IPS-15b (cell line): ENCODE measurements at regions not wholly inside any gene's neighbourhood (a gene's known extent, or its start where the extent isn't known, plus 50 kb on each side); places are given as distances from the start of the nearest gene placed in this dataset.
"Not testable (repeated sequence)": the region's sequence is repeated elsewhere in the genome, so short reads cannot be mapped to it uniquely, and the experiment has no call there.

Experiments used
- H3K27me3 ChIP-seq: one replicate; pipeline ENCODE4 v1.6.1; 2013; ENCODE audit warnings: low read length; ENCODE audit not compliant: control insufficient read depth, insufficient read depth
- H3K36me3 ChIP-seq: one replicate; pipeline ENCODE4 v1.6.1; 2013; ENCODE audit warnings: low read length; ENCODE audit not compliant: control insufficient read depth, insufficient read depth
- H3K4me1 ChIP-seq: one replicate; pipeline ENCODE4 v1.6.1; 2013; ENCODE audit warnings: mild to moderate bottlenecking, low read length; ENCODE audit not compliant: control insufficient read depth, insufficient read depth
- H3K4me3 ChIP-seq: one replicate; pipeline ENCODE4 v1.5.1; 2013; ENCODE audit warnings: low read depth, low read length
- H3K9ac ChIP-seq: one replicate; pipeline ENCODE4 v1.6.1; 2013; ENCODE audit warnings: low read depth, mild to moderate bottlenecking, low read length
- H3K9me3 ChIP-seq: one replicate; pipeline ENCODE4 v1.6.1; 2013; ENCODE audit warnings: mild to moderate bottlenecking, low read length; ENCODE audit not compliant: control insufficient read depth, insufficient read depth

DNA sequence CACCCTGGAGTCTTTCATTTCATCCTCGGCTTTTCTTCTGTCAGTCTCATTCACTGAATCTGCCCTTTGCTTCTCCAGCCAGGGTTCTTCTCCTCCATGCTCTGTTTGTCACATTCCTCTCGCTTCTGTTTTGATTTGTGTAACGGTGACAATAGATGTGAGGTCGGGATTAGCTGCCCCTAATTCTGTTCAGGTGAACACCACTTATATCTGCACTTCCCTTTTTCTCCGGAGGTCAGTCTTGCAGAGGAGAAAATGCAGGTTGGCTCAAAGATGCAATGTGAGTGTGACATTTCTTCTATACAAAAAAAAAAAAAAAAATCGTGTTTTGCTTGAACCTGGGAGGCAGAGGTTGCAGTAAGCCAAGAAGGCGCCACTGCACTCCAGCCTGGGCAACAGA lies 262.9 kb downstream of the ASMT start:
- Histone ChIP-seq H3K36me3 (no peaks in the 10 kb centered on the region), H3K4me3 (no peak overlapping the region), H3K27me3 (no peaks in the 10 kb centered on the region), H3K4me1 (peaks cover 3% of the 10 kb centered on the region), H3K9ac (no peak overlapping the region), H3K9me3 (no peaks in the 10 kb centered on the region)

DNA sequence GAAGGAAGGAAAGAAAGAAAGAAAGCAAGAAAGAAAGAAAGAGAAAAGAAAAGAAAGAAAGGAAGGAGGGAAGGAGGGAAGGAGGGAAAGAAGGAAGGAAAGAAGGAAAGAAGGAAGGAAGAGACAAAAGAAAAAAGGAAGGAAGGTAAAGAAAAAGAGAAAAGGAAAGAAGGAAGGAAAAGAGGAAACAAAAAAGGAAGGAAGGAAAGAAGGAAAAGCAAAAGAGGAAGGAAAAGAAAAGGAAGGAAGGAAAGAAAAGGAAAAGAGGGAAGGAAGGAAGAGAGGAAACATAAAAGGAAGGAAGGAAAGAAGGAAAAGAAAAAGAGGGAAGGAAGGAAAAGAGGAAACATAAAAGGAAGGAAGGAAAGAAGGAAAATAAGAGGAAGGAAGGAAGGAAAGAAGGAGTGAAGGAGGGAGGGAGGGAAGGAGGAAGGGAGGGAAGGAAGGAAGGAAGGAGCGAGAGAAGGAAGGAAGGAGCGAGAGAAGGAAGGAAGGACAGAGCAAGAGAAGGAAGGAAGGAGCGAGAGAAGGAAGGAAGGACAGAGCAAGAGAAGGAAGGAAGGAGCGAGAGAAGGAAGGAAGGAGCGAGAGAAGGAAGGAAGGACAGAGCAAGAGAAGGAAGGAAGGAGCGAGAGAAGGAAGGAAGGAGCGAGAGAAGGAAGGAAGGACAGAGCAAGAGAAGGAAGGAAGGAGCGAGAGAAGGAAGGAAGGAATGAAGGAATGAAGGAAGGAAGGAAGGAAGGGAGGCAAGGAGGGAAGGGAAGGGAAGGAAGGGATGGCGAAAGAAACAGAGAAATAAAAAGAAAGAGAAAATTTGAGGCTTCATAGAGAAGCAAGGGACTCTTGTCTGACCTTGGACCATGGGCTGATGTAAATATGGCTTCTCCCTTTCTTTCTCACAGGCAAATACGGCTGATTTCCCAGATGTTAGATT lies 266.3 kb downstream of the ASMT start:
- H3K4me1 ChIP-seq, H3K36me3 ChIP-seq: not testable (repeated sequence)

DNA sequence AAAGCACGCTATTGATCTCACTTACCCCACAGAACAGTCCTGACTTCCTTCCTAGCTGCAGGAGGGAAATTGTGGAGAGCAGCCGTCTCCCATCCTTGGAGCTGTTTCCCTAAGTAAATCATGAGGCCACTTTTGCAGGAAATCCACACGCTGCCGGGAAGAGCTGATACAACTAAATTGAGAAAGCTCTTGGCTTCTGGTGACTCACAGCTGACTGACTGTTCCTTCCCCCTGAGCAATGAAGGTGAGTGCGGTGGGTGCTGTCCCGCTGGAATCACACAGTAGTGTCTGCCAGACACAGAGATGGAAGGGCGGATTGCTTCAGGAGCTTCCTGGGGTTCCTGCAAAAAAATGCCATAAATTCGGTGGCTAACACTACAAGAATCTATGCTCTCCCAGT lies 268.9 kb downstream of the ASMT start:
- no peak overlapping the region for H3K4me3 ChIP-seq
- no peaks in the 10 kb centered on the region for H3K27me3 ChIP-seq
- H3K4me1 ChIP-seq = peaks cover 3% of the 10 kb centered on the region
- no peaks in the 10 kb centered on the region for H3K36me3 ChIP-seq
- H3K9me3 ChIP-seq = no peaks in the 10 kb centered on the region
- H3K9ac ChIP-seq = no peak overlapping the region

More for the DNA sequence above, 266.3 kb downstream of the ASMT start:
- H3K27me3 ChIP-seq, H3K4me3 ChIP-seq, H3K9me3 ChIP-seq, H3K9ac ChIP-seq: not testable (repeated sequence)

DNA sequence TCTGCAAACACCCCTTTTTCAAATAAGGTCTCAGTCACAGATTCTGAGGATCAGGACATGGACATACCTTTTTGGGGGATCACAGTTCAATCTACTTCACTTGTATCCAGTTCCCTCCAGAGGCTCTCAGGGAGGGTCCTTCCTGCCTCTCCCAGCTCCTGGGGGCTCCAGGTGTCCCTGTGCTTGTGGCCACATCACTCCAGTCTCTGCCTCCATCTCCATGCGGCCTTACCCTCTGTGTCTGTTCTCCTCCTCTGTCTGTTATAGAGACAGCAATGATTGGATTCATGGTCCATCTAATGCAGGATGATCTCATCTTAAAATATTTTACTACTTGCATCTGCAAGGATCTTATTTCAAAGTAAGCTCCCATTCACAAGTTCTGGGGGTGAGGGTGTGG lies 269.6 kb downstream of the ASMT start:
- Histone ChIP-seq H3K9me3 (no peaks in the 10 kb centered on the region), H3K4me1 (peaks cover 3% of the 10 kb centered on the region), H3K36me3 (no peaks in the 10 kb centered on the region), H3K4me3 (no peak overlapping the region), H3K9ac (no peak overlapping the region), H3K27me3 (no peaks in the 10 kb centered on the region)

DNA sequence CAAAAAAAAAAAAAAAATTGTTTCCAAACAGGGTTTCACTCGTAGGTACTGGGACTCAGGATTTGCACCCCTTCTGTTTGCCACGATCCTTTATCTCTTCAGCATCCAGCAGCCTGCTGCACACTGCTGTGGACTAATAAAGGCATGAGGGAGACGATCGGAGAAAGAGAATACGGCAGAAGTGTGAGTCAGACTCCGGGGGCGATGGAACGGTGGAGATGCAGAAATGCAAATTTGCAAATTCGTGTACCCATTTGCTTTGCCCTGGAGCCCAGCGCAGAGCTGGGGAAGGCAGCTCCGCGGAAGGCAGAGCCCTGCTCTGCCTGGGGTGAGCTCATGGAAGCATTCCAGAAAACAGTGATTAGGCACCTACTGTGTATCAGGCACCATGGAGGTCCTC lies 270.3 kb downstream of the ASMT start:
- H3K9ac ChIP-seq = no peak overlapping the region
- H3K9me3 ChIP-seq = no peaks in the 10 kb centered on the region
- no peaks in the 10 kb centered on the region for H3K36me3 ChIP-seq
- peaks cover 3% of the 10 kb centered on the region for H3K4me1 ChIP-seq
- no peak overlapping the region for H3K4me3 ChIP-seq
- H3K27me3 ChIP-seq = no peaks in the 10 kb centered on the region

DNA sequence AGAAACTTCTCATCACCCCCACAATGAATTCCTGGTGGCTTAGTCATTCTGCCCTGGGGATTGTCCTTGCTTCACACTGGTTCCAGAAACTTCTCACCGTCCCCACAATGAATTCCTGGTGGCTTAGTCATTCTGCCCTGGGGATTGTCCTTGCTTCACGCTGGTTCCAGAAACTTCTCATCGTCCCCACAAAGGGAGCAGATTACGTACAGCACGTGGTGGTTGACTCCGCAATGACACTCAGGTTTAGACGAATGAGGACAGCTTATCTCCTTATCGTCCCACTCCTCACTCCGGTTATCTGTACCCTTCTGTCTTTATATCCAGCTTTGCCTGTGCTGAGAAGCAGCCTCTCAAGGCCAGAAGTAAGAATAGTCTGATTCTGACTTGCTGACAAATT lies 273.4 kb downstream of the ASMT start:
- H3K36me3 ChIP-seq, H3K4me3 ChIP-seq, H3K9ac ChIP-seq, H3K9me3 ChIP-seq, H3K4me1 ChIP-seq, H3K27me3 ChIP-seq: not testable (repeated sequence)

DNA sequence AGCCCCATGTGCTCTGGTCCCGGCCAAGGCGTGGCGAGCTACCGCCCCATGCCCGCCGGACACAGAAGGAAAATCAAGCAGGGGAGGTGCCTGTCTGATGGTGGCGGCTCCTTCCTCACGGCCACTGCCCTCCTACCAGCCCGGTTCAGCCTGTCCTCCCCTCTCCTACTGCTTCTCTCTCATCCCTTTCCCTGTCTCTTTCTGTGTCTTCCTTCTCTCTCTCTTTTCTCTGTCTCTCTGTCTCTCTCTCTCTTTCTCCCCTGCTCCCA lies 279.1 kb downstream of the ASMT start:
- H3K4me1 ChIP-seq = no peaks in the 10 kb centered on the region
- no peaks in the 10 kb centered on the region for H3K27me3 ChIP-seq
- no peak overlapping the region for H3K4me3 ChIP-seq
- no peaks in the 10 kb centered on the region for H3K36me3 ChIP-seq
- H3K9ac ChIP-seq = no peak overlapping the region
- no peaks in the 10 kb centered on the region for H3K9me3 ChIP-seq

DNA sequence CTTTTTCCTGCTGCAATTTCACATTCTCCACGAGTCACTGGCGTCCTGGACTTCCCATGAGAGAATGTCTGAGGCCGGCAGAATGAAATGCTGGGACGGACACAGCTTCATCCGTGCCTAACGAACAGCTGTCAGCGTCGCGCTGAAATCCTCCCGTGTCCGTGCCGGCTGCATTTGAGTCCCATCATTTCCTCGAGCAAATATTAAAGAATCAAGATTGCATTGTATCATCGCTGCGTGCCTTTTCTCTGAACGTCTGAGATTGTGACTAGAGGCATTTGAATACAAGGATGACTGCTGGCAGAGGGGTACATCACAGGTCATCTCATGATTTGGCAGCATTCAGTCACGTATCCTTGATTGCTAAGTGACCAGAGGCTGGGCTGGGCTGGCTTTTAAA lies 279.9 kb downstream of the ASMT start:
- Histone ChIP-seq H3K9me3 (no peaks in the 10 kb centered on the region), H3K4me3 (no peak overlapping the region), H3K27me3 (no peaks in the 10 kb centered on the region), H3K36me3 (no peaks in the 10 kb centered on the region), H3K9ac (no peak overlapping the region), H3K4me1 (no peaks in the 10 kb centered on the region)

DNA sequence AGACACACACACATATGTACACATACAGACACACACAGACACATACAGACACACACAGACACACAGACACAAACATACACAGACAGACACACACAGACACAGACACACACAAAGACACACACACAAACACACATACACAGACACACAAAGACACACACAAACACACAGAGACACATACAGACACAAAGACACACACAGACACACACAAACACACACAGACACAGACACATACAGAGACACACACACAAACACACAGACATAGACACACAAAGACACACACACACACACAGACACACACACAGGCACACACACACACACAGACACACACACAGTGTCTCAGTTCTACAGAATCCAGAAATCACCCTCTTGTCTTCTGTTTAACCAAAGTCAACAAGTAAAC lies 280.7 kb downstream of the ASMT start:
- Histone ChIP-seq H3K36me3 (no peaks in the 10 kb centered on the region), H3K4me3 (no peak overlapping the region), H3K9ac (no peak overlapping the region), H3K27me3 (no peaks in the 10 kb centered on the region), H3K4me1 (no peaks in the 10 kb centered on the region), H3K9me3 (no peaks in the 10 kb centered on the region)

DNA sequence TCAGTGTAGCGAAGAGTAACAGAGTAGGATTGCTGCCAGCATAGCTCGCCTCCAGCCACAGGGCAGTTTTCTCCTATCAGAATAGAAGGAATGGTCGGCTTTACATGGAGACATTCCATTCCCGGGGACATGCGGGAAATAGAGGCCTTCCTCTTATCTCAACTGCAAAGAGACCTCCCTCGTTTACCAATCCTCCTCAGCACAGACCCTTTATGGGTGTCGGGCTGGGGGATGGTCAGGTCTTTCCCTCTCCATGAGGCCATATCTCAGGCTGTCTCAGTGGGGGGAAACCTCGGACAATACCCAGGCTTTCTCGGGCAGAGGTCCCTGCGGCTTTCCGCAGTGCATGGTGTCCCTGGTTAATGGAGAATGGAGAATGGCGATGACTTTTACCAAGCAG lies 285.0 kb downstream of the ASMT start:
- no peaks in the 10 kb centered on the region for H3K36me3 ChIP-seq
- no peaks in the 10 kb centered on the region for H3K27me3 ChIP-seq
- no peak overlapping the region for H3K4me3 ChIP-seq
- no peak overlapping the region for H3K9ac ChIP-seq
- no peaks in the 10 kb centered on the region for H3K9me3 ChIP-seq
- H3K4me1 ChIP-seq = no peaks in the 10 kb centered on the region

DNA sequence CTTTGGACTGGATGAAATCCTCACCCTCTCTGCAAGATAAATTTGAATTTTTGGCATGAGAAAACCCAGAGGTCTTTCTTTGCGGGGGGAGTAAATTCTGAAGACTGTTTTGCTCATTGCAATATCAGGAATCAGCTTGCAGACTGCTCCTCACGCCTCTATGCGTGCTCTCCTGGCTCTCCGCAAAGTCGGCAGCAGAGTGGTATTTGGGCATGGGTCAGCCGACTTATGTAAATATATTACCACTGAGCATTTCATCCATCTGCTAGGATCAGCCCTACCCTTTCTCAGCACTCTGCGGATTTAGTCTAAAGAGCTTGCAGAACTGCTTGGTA lies 288.0 kb downstream of the ASMT start:
- H3K27me3 ChIP-seq = no peaks in the 10 kb centered on the region
- no peak overlapping the region for H3K9ac ChIP-seq
- H3K36me3 ChIP-seq = no peaks in the 10 kb centered on the region
- no peak overlapping the region for H3K4me3 ChIP-seq
- no peaks in the 10 kb centered on the region for H3K4me1 ChIP-seq
- no peaks in the 10 kb centered on the region for H3K9me3 ChIP-seq

DNA sequence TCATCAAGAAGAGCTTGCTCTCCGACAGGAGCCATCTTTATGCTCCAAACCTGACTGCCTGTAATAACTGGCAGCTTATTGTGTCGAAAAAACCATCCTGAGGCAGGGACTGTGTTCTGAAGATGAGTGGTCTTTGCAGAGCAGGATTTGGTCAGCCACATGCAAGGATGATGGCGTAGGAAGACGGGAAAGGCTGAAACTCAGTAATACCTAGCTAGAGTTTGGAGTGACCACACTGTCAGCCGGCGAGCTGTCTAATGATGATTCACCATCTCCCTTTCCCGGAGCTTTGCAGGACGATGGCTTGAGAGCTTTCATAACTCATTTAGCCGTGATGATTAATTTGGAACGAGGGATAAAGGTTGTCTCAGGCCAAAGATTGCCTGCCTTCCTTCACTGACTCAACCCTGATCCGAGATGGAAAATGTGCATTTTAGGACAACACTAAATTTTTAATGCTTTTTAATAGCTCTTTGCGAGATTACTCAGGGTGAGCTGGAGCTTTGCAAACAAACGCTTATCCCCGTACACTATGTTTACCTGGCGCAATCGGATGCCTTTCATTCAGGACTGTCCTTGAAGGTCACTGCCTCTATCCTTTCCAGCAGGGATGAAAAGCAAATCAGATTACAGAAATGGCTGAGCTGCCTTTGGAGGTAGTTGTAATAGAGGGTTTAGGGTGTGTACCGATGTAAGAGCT lies 288.5 kb downstream of the ASMT start:
- Histone ChIP-seq H3K27me3 (no peaks in the 10 kb centered on the region), H3K9me3 (no peaks in the 10 kb centered on the region), H3K36me3 (no peaks in the 10 kb centered on the region), H3K4me3 (no peak overlapping the region), H3K9ac (no peak overlapping the region), H3K4me1 (no peaks in the 10 kb centered on the region)
